Osteocyte (in vitro differentiated cells): ENCODE measurements at regions not wholly inside any gene's neighbourhood (a gene's known extent, or its start where the extent isn't known, plus 50 kb on each side); places are given as distances from the start of the nearest gene placed in this dataset.

ENCODE experiments used
- DNase-seq: peaks from one replicate; pipeline ENCODE4 v3.0.0; 2021; ENCODE audit warnings: mixed read lengths; ENCODE audit not compliant: unreplicated experiment; ENCODE audit errors: extremely low spot score
- H3K27ac Mint-ChIP-seq: one replicate; pipeline ENCODE4 v1.8.0; 2021; ENCODE audit warnings: mild to moderate bottlenecking, mixed read lengths; ENCODE audit not compliant: unreplicated experiment
- H3K27me3 Mint-ChIP-seq: one replicate; pipeline ENCODE4 v1.8.0; 2021; ENCODE audit warnings: mixed read lengths; ENCODE audit not compliant: unreplicated experiment
- H3K36me3 Mint-ChIP-seq: one replicate; pipeline ENCODE4 v1.8.0; 2021; ENCODE audit warnings: mixed read lengths; ENCODE audit not compliant: unreplicated experiment
- H3K4me1 Mint-ChIP-seq: one replicate; pipeline ENCODE4 v1.8.0; 2021; ENCODE audit warnings: mixed read lengths; ENCODE audit not compliant: unreplicated experiment
- H3K4me3 Mint-ChIP-seq: one replicate; pipeline ENCODE4 v1.8.0; 2021; ENCODE audit warnings: mild to moderate bottlenecking, moderate library complexity, mixed read lengths; ENCODE audit not compliant: unreplicated experiment
- H3K9me3 Mint-ChIP-seq: one replicate; pipeline ENCODE4 v1.8.0; 2021; ENCODE audit warnings: mixed read lengths; ENCODE audit not compliant: unreplicated experiment
- TF ChIP-seq, protein P1 (sequence below): fragments of 200-600 bp; sonication (generic); IDR thresholded peaks from 2 replicates; pipeline ENCODE4 v1.5.0; 2021; ENCODE audit warnings: antibody characterized with exemption, mild to moderate bottlenecking, moderate library complexity

DNA sequence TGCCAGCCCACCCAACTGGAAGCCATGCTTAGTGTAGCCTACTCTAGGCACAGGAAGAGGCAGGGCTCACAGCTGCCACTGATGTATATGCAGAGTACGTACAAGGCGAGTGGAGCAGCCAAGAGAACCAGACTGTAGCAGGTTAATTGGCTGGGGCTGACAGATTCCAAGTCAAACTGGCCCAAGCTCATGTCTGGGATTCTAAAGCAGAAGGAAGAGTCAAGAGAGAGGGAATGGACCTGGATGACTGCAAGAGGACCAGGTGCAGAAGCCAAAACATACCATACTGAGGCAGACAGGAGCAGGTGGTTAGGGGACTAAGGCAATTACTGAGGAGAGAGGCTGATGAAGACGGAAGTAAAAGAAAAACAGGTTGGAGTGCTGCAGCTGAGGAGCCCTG is 51.3 kb upstream of the LRRN2 start:
- no peak overlapping the region for H3K27ac Mint-ChIP-seq
- no peaks in the 10 kb centered on the region for H3K36me3 Mint-ChIP-seq
- no peaks in the 10 kb centered on the region for H3K4me1 Mint-ChIP-seq
- TF ChIP-seq, protein P1, sequence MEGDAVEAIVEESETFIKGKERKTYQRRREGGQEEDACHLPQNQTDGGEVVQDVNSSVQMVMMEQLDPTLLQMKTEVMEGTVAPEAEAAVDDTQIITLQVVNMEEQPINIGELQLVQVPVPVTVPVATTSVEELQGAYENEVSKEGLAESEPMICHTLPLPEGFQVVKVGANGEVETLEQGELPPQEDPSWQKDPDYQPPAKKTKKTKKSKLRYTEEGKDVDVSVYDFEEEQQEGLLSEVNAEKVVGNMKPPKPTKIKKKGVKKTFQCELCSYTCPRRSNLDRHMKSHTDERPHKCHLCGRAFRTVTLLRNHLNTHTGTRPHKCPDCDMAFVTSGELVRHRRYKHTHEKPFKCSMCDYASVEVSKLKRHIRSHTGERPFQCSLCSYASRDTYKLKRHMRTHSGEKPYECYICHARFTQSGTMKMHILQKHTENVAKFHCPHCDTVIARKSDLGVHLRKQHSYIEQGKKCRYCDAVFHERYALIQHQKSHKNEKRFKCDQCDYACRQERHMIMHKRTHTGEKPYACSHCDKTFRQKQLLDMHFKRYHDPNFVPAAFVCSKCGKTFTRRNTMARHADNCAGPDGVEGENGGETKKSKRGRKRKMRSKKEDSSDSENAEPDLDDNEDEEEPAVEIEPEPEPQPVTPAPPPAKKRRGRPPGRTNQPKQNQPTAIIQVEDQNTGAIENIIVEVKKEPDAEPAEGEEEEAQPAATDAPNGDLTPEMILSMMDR = no peak
- H3K4me3 Mint-ChIP-seq = no peak overlapping the region
- H3K27me3 Mint-ChIP-seq = peaks cover 43% of the 10 kb centered on the region
- DNase-seq = no peak
- no peaks in the 10 kb centered on the region for H3K9me3 Mint-ChIP-seq

DNA sequence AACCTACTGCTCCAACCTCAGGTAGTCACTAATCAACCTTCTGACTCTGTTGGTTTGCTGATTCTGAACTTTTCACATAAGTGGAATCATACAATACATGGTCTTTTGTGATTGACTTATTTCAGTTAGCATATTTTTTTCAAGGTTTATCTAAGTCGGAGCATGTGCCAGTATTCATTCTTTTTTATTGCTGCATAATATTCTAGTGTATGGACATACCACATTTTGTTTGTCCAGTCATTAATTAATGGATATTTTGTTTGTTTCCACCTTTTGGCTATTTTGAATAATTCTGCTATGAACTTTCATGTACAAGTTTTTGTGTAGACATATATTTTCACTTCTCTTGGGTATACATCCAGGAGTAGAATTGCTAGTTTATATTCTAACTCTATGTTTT is 53.0 kb upstream of the LRRN2 start:
- Mint-ChIP-seq H3K36me3 (no peaks in the 10 kb centered on the region), H3K4me1 (no peaks in the 10 kb centered on the region), H3K27ac (no peak overlapping the region), H3K9me3 (no peaks in the 10 kb centered on the region), H3K4me3 (no peak overlapping the region), H3K27me3 (peaks cover 45% of the 10 kb centered on the region)
- TF ChIP-seq, protein P1 = no peak
- no peak for DNase-seq

DNA sequence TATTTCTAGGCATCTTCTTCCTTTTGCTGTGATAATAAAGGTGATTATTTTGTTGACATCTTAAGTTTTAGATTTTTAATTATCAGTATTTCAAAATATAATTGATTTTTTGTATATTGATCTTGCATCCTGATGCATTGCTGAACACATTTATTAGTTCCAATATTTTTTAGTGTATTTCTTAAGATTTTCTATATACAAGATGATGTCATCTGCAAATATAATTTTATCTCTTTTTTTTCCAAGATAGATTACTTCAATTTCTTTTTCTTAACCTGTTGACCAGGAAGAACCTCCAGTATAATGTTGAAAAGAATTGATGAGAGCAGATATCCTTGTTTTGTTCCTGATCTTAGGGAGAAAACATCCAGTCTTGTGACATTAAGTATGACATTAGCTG is 54.8 kb upstream of the LRRN2 start:
- Mint-ChIP-seq H3K4me3 (no peak overlapping the region), H3K9me3 (no peaks in the 10 kb centered on the region), H3K4me1 (no peaks in the 10 kb centered on the region), H3K27ac (no peak overlapping the region), H3K27me3 (peaks cover 49% of the 10 kb centered on the region), H3K36me3 (no peaks in the 10 kb centered on the region)
- no peak for DNase-seq
- TF ChIP-seq, protein P1 = no peak

DNA sequence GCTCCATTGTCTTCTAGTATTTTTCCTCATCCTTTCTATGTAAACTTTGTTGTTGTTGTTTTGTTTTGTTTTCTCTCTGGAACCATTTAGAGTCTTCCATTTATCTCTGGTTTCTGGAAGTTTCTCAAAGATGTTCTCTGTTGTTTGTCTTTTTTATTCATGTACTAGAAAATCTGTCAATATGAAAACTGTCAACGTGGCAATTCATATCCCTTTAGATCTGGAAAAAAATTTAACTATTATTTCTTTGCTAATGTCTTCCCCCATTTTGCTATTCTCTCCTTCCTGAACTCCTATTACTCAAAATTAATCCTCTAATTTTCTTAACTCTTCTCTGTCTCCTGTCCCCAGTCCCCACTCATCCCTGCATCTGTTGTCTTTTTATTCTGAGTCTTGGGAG is 55.9 kb upstream of the LRRN2 start:
- H3K36me3 Mint-ChIP-seq = no peaks in the 10 kb centered on the region
- H3K9me3 Mint-ChIP-seq = no peaks in the 10 kb centered on the region
- no peaks in the 10 kb centered on the region for H3K4me1 Mint-ChIP-seq
- TF ChIP-seq, protein P1 = no peak
- no peak overlapping the region for H3K27ac Mint-ChIP-seq
- peaks cover 49% of the 10 kb centered on the region for H3K27me3 Mint-ChIP-seq
- DNase-seq = no peak
- no peak overlapping the region for H3K4me3 Mint-ChIP-seq

DNA sequence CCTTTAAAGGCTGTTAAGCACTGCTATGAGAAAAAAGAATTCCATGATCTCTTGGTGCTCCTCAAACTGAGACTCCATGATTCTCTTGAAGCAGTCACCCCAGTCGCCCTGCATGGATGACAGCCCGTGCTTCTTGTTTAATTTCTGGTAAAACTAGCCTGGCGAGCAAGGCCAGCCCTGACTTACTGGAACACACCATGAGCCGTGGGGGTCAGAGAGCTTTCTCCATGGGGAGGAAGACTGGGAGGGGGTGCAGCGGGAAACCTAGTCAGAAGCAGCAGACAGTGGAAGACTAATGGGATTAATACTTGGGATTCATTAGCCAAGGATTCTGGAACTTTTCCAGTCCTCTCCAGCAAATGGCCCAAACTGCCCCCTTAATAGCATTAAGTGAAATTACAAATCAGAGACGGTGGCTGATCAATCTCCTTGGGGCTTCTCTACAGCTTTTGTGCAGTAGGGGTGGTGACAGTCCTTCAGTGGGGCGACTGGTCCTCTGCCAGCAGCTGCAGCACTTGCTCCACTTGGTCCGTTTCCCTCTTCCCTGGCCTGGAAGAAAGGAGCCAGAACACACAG is 57.2 kb upstream of the LRRN2 start:
- peak; percentile 72 for DNase-seq
- H3K9me3 Mint-ChIP-seq = no peaks in the 10 kb centered on the region
- H3K36me3 Mint-ChIP-seq = no peaks in the 10 kb centered on the region
- H3K4me1 Mint-ChIP-seq = no peaks in the 10 kb centered on the region
- H3K27me3 Mint-ChIP-seq = peaks cover 47% of the 10 kb centered on the region
- H3K27ac Mint-ChIP-seq = no peak overlapping the region
- no peak overlapping the region for H3K4me3 Mint-ChIP-seq
- TF ChIP-seq, protein P1 = no peak
